Aorta (tissue), 5 donors: ENCODE measurements at regions not wholly inside any gene's neighbourhood (a gene's known extent, or its start where the extent isn't known, plus 50 kb on each side); places are given as distances from the start of the nearest gene placed in this dataset.

Source experiments
- ATAC-seq: fragments of 200-7000 bp; cut with Tn5 transposase; one replicate; pipeline ENCODE4 v1.9.1; 2022; ENCODE audit warnings: moderate library complexity; ENCODE audit not compliant: low FRiP score
- DNase-seq, 2 donors: peaks; one replicate each; pipeline ENCODE4 v3.0.0-alpha.2; 2020
- H3K27ac ChIP-seq, 2 donors: one replicate each; pipeline ENCODE4 v1.5.1; 2013; ENCODE audit warnings: low read length in 2 of 2, mild to moderate bottlenecking in 2 of 2, moderate library complexity in 2 of 2, control low read depth in 1 of 2, inconsistent platforms in 1 of 2, low read depth in 1 of 2
- H3K27me3 ChIP-seq, 2 donors: one replicate each; pipeline ENCODE4 v1.6.1; 2013; ENCODE audit warnings: control low read depth in 1 of 2, low read length in 1 of 2, mild to moderate bottlenecking in 1 of 2, moderate library complexity in 1 of 2; ENCODE audit not compliant: insufficient read depth in 2 of 2, control insufficient read depth in 1 of 2
- H3K36me3 ChIP-seq, 2 donors: one replicate each; pipeline ENCODE4 v1.6.1; 2013; ENCODE audit warnings: control low read depth in 1 of 2, low read length in 1 of 2, mild to moderate bottlenecking in 1 of 2; ENCODE audit not compliant: insufficient read depth in 2 of 2, control insufficient read depth in 1 of 2
- H3K4me1 ChIP-seq, 2 donors: one replicate each; pipeline ENCODE4 v1.6.1; 2013; ENCODE audit warnings: low read length in 2 of 2, control low read depth in 1 of 2, mild to moderate bottlenecking in 1 of 2, moderate library complexity in 1 of 2; ENCODE audit not compliant: insufficient read depth in 2 of 2, control insufficient read depth in 1 of 2
- H3K4me3 ChIP-seq, 2 donors: one replicate each; pipeline ENCODE4 v1.5.1; 2013; ENCODE audit warnings: low read length in 2 of 2, control low read depth in 1 of 2, mild to moderate bottlenecking in 1 of 2
- H3K9me3 ChIP-seq: one replicate; pipeline ENCODE4 v1.6.1; 2013; ENCODE audit warnings: mild to moderate bottlenecking, low read length; ENCODE audit not compliant: control insufficient read depth
- WGBS, 2 donors: extraction: QIAGEN DNeasy Blood & Tissue Kit; methylation state at CpG; one replicate each; pipeline ENCODE4 v1.1.7; 2013; 5-methylcytosine and 5-hydroxymethylcytosine counted together
- intact Hi-C, 2 donors: fragments of 100-400 bp; cut with DNase I; formaldehyde crosslinking; loops; one replicate each; pipeline versions ENCODE4 v1.14.2 to v1.15.0; 2022
- donor health status: healthy with polysubstance abuse.
- donor health status: Bipolar disorder and iron deficiency.
- donor health status: DM: no; HTN: no; CAD: no.
- donor health status: DM: no; HTN: no; CAD: no.
- donor health status: DM: yes; HTN: yes; CAD: no.

DNA sequence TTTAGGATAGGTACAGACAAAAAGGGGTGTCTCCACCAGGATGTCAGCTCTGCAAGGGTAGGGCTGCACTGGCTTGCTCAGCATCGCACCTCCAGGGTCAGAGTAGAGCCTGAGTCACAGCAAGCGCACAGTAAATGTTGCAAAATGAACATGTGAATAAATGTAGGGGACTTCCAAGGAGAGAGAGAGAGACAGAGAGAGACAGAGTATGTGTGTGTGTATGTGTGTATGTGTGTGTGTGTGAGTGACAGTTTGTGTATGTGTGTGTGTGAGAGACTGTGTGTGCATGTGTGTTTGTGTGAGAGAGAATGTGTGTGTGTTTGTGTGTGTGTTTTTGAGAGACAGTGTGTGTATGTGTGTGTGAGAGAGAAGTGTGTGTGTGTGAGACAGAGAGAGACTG lies 163.3 kb downstream of the RPS24 start:
- Histone ChIP-seq H3K27ac (no peak overlapping the region), H3K4me1 (no peaks in the 10 kb centered on the region), H3K4me3 (no peak overlapping the region), H3K9me3 (peaks cover 7% of the 10 kb centered on the region), H3K27me3 (no peaks in the 10 kb centered on the region), H3K36me3 (no peaks in the 10 kb centered on the region)
- DNase-seq = no peak
- ATAC-seq = no peak
- intact Hi-C loops = no loop called here
- WGBS, 2 donors = 89 to 96% methylated on average over 2 of the region's 2 CpGs

GRCh38 chr10:78197628-78198272 lies 164.1 kb downstream of the RPS24 start:
- 74 to 100% methylated on average over 2 of the region's 2 CpGs for WGBS, 2 donors
- Histone ChIP-seq H3K27ac (no peak overlapping the region), H3K27me3 (no peaks in the 10 kb centered on the region), H3K36me3 (no peaks in the 10 kb centered on the region), H3K4me3 (no peak overlapping the region), H3K9me3 (peaks cover 6% of the 10 kb centered on the region), H3K4me1 (no peaks in the 10 kb centered on the region)
- intact Hi-C loops = no loop called here
- no peak for ATAC-seq
- DNase-seq = no peak

DNA sequence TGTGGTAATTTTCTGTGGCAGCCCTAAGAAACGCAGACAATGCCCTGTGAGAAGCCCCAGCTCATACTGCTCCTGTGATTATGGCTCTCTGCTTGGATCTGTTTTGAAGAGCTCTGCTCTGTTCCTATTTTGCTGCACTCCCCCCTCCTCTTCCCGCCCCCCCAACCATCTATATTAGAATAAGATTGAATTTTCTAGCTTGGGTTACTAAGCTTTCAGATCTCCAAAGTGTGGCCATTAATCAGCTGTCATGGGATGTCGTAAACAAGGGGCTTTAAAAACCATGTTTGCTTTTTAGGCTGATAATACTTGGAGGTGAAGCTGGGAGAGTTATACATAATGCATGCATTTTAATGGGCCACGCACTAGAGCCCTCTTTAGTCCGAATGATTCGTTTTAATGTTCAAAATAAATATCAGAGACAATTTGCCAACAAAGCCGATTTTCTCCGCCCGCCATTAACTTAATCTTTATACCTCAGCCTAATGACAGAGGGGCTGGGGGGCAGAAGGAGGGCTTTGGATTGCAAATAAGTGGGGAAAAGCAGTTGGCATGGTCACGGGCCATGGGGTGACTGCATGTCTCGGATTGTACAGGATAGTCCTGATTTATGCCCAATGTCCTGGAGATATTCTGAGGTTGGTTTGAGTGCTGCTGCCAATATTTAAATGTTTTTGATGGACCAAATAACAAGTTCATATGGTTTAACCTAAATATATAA lies 165.5 kb downstream of the RPS24 start:
- H3K9me3 ChIP-seq = no peaks in the 10 kb centered on the region
- H3K27me3 ChIP-seq = no peaks in the 10 kb centered on the region
- H3K4me1 ChIP-seq = no peaks in the 10 kb centered on the region
- no peak overlapping the region for H3K4me3 ChIP-seq
- DNase-seq (no peak), ATAC-seq (no peak)
- WGBS, 2 donors = 89 to 96% methylated on average over 11 of the region's 11 CpGs
- intact Hi-C loops = no loop called here
- H3K36me3 ChIP-seq = no peaks in the 10 kb centered on the region
- no peak overlapping the region for H3K27ac ChIP-seq

- ATAC-seq (no peak), DNase-seq (no peak)
- Histone ChIP-seq H3K4me3 (no peak overlapping the region), H3K27me3 (no peaks in the 10 kb centered on the region), H3K4me1 (no peaks in the 10 kb centered on the region), H3K9me3 (no peaks in the 10 kb centered on the region), H3K36me3 (no peaks in the 10 kb centered on the region), H3K27ac (no peak overlapping the region)
- 65 to 92% methylated on average over 2 of the region's 2 CpGs for WGBS, 2 donors
- intact Hi-C loops = no loop called here
These were observed 166.1 kb downstream of the RPS24 start for GRCh38 chr10:78199759-78200158.

DNA sequence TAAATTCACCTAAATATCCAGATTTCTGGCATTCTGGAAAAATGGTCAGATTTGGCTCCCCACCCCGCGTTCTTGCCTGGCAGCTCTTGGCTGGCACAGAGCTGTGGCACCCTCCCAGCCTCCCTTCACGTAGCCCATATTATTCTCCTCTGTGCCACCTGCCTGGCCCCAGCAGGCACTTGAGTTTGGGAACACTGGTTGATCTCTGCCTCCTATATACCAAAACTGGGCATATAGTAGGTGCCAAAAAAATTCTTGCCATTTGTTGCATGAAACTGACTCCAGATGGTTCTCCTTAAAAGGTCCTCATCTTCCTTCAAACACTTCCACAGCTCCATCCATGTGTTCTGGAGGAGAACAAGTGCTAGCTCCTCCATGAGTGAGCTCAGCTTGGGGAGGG lies 167.0 kb downstream of the RPS24 start:
- no peaks in the 10 kb centered on the region for H3K4me1 ChIP-seq
- H3K36me3 ChIP-seq = no peaks in the 10 kb centered on the region
- intact Hi-C loops = no loop called here
- ATAC-seq (no peak), DNase-seq (no peak)
- no peaks in the 10 kb centered on the region for H3K27me3 ChIP-seq
- 49 to 53% methylated on average over 3 of the region's 3 CpGs for WGBS, 2 donors
- H3K9me3 ChIP-seq = no peaks in the 10 kb centered on the region
- no peak overlapping the region for H3K27ac ChIP-seq
- H3K4me3 ChIP-seq = no peak overlapping the region

DNA sequence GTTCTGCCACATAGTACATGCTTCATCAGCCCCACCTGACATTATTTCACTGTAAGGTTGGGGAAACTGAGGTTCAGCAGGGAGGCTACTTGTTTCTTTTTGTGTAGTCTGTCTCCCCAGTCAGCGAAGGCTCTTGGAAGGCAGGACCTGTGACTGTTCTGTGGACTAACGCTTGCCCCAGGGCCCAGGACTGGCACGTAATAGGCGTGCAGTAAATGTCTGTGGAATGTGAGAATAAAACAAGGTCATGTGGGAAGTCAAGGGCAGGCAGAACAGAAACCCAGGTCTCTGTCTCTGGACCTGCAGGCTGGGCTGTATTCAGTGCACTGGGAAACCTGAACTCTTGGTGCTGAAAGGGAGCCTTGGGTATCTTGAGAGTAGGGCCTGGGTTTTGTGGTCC lies 168.7 kb downstream of the RPS24 start:
- WGBS, 2 donors = 53 to 60% methylated on average over 4 of the region's 4 CpGs

DNA sequence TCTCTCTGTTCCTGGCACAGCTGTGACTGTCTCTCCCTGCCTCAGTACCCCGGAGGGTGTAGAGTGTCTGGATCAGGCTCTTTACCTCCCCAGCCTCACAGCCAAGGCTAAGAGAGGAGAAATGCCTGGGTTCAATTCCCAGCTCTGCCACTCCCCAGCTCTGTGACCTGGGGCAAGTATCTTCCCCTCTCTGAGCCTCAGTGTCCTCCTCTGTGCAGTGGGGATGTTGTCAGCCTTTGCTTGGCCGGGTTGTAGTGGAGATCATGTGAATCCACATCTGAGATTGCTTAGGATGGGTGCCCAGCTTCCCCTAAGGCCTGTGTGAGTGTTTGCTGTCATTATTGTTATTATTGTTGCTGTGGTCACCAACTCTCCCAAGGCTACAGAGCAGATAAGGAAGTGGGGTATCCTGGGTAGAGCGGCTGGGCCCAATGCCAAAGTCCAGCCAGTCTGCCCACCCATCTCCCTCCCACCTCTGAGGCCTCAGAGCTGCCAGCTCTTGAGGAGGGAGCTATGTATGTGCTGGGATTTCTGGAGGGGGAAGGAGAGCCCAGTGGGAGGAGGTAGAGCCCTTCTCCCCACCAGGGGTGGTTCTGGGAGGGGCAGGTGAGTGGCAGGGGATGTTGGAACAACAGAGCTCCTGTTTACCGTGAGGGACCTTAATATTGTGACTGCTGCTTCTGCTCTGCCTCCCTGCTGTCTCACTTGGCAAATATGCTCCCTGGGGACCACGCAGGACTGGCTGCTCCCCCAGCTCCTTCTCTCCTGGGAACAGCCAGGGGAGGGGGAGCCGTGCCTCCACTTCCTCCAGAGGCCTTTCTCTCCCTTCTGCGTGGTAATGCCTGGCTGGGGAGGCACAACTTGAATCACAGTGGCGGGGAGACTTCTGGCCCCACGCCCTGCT lies 170.5 kb downstream of the RPS24 start:
- Histone ChIP-seq H3K27ac (no peak overlapping the region), H3K9me3 (no peaks in the 10 kb centered on the region), H3K27me3 (no peaks in the 10 kb centered on the region), H3K4me1 (no peaks in the 10 kb centered on the region), H3K36me3 (no peaks in the 10 kb centered on the region), H3K4me3 (no peak overlapping the region)
- 17 to 22% methylated on average over 9 of the region's 9 CpGs for WGBS, 2 donors
- intact Hi-C loops = no loop called here
- peak in 1 of 2 donors; percentile 63 for DNase-seq
- ATAC-seq = peak; percentile 53

More for the DNA sequence above, 168.7 kb downstream of the RPS24 start:
- H3K9me3 ChIP-seq = no peaks in the 10 kb centered on the region
- ATAC-seq = no peak
- H3K27me3 ChIP-seq = no peaks in the 10 kb centered on the region
- no peak overlapping the region for H3K27ac ChIP-seq
- H3K4me1 ChIP-seq = no peaks in the 10 kb centered on the region
- no peak for DNase-seq
- no peak overlapping the region for H3K4me3 ChIP-seq
- no peaks in the 10 kb centered on the region for H3K36me3 ChIP-seq
- intact Hi-C loops = no loop called here

- no peak for DNase-seq
- H3K9me3 ChIP-seq = no peaks in the 10 kb centered on the region
- ATAC-seq = no peak
- H3K4me1 ChIP-seq = no peaks in the 10 kb centered on the region
- H3K4me3 ChIP-seq = no peak overlapping the region
- no peaks in the 10 kb centered on the region for H3K27me3 ChIP-seq
- intact Hi-C loops = no loop called here
- no peaks in the 10 kb centered on the region for H3K36me3 ChIP-seq
- no peak overlapping the region for H3K27ac ChIP-seq
- WGBS, 2 donors = 83 to 86% methylated on average over 5 of the region's 5 CpGs
These were observed 171.9 kb downstream of the RPS24 start for GRCh38 chr10:78205457-78206016.
